Fibroblast of peridontal ligament (primary cell): ENCODE measurements at regions not wholly inside any gene's neighbourhood (a gene's known extent, or its start where the extent isn't known, plus 50 kb on each side); places are given as distances from the start of the nearest gene placed in this dataset.
A peak's percentile ranks its signal among the peaks of the same experiment; 100 is the strongest.
"Not testable (repeated sequence)": the region's sequence is repeated elsewhere in the genome, so short reads cannot be mapped to it uniquely, and the experiment has no call there.

ENCODE experiments used
- DNase-seq: peaks from one replicate; pipeline ENCODE4 v3.0.0-alpha.2; 2010; ENCODE audit errors: extremely low read depth

DNA sequence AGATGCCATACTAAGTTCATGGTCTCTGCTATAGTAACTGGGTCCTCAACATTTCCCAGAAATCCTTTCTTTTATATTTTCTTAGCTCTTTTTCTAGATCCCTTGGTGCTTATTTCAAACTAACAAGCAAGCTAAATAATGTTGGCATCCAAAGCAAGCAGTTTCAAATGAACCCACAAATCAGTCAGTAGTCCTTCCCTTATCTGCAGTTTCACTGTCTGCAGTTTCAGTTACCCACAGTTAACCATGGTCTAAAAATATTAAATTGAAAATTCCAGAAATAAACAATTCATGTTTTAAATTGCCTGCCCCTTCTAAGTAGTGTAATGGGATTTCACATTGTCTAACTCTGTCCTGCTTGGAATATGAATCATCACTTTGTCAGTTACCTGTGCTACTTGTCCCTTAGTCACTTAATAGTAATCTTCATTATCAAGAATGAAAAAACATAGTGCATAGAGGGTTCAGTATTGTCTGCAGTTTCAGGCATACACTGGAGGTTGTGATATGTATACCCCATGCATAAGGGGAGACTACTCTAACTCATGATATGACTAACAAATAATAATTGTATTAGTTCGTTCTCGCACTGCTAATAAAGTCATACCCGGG, 633.7 kb downstream of the MECOM start:
- no peak for DNase-seq

DNA sequence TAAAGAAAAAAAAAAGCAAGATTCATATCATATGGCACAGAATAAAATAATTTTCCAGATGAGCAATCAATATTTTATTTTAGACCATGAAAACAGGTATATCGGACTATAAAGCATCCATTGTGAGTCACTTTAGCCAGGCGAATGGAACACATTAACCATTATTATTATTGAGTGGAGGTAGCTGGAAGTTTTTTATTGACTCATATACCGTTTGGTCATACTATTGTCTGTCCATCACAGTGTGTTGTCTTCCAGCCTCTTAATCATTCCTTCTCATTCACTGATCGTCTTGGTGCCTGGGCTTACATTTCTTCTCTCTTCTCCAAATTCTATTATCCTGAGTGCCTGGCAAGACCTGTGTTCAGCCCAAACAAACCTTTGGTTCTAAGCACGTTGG, 634.8 kb downstream of the MECOM start:
- DNase-seq, result no peak

DNA sequence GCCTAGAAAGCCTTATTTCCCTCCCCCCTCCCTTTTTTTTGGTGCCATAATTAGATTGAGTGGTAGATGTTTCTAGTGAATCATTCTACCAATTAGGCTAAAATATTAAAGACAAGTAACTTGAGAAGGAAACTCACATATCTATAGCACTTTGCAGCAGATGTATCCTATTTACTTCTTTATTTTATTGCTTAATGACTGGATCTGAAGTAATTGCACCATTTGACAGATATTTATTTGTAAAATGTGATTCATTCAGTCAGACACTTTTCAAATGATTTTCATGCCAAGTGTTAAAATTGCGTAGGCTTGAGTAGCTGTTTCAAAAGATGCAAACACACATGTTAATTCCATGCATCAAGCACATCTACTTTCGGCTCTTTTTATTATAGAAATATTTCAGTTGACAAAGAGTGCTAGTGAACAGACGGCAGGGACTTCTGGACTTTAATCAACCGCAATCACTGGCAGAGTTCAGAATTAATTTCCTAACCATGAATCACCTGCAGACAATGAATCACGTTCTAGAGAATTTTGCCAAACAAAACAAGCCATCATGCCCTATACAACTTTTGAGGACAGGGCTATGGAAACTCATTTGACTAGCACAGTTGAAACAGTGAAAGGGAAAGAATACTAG, 636.8 kb downstream of the MECOM start:
- DNase-seq, result peak; percentile 90

GRCh38 chr3:169022457-169022856, 641.1 kb downstream of the MECOM start:
- DNase-seq, result no peak

DNA sequence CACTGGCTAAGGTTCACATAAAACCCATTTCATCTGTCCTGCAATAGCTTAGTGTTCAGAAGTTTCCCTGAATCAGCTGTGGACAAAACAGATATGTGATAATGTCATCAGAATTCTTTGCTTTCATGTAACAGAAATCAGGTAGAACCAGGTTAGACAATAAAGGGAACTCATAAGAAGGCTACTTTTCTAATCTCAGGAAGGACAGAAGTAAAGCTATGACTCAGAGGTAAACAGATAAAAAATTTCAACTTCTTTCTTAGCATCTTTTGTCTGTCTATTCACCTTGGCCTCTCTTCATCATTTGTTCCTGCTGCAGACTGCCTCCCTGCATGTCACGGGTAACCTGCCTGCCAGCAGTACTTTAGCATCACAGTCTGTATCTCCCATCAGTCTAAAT, 643.1 kb downstream of the MECOM start:
- no peak for DNase-seq

DNA sequence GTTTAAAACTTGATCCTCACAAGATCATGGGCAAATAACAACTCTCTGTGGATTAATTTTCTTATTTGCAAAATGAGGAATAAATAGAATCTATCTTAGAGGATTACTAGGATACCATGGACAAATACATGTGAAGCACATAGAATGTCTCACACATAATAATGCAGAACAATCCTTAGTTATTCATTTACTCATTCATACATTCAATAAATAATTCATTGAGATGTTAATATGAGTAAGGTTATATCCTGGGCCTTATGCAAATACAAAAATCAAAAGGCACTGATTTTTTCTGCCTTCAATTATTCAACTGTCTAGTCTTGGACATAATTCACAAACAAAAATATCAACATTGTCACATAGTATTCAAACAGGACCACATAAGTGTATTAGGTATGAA, 654.1 kb downstream of the MECOM start:
- DNase-seq, result no peak

- DNase-seq, result no peak
These were observed 654.6 kb downstream of the MECOM start for GRCh38 chr3:169008776-169009358.

DNA sequence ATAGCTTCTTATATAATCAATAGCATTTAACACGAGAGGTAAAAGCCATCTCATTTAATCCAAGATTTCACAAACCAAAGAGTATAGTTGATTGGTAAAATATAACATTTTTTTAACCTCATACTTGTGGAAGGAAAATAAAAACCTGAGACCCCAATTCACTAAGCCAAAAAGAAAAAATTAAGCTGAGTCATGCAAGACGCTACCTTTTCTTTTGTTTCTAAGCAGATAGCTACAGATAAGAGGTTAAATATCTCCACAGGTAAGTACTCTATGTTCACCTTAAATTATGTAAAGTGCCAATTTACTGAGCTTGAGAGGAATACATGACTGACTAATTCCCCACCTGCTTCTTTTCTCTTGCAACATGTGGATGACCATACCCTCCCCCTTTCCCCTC, 656.4 kb downstream of the MECOM start:
- no peak for DNase-seq

DNA sequence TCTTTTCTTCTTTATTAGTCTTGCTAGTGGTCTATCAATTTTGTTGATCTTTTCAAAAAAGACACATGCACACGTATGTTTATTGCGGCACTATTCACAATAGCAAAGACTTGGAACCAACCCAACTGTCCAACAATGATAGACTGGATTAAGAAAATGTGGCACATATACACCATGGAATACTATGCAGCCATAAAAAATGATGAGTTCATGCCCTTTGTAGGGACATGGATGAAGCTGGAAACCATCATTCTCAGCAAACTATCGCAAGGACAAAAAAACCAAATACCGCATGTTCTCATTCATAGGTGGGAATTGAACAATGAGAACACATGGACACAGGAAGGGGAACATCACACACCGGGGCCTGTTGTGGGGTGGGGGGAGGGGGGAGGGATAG, 657.1 kb downstream of the MECOM start:
- DNase-seq, result not testable (repeated sequence)

GRCh38 chr3:169002689-169003088, 660.8 kb downstream of the MECOM start:
- DNase-seq, result no peak

DNA sequence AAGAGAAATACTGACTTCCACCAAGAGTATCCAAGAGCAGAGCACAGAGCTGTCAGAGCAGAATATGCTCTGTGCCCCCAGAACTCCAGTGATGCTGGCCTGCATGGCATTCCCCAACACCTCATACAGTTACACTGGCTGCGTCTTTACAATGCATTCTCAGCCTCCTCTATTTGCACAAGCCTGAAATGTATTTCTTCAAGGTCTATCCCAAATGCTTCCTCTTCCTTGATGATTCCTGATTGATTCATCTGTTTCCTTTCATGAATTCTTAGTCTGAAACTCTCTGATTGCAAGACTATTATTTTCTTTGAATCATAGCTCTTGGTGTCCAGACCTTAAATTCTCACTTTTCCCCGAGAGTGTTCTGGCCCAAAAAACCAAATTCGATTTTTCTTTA, 664.7 kb downstream of the MECOM start:
- no peak for DNase-seq

- DNase-seq, result no peak
These were observed 666.0 kb downstream of the MECOM start for GRCh38 chr3:168997488-168997887.

GRCh38 chr3:168996622-168997021, 666.9 kb downstream of the MECOM start:
- peak; percentile 18 for DNase-seq

GRCh38 chr3:168995129-168995528, 668.4 kb downstream of the MECOM start:
- no peak for DNase-seq

GRCh38 chr3:168991803-168992202, 671.7 kb downstream of the MECOM start:
- no peak for DNase-seq

DNA sequence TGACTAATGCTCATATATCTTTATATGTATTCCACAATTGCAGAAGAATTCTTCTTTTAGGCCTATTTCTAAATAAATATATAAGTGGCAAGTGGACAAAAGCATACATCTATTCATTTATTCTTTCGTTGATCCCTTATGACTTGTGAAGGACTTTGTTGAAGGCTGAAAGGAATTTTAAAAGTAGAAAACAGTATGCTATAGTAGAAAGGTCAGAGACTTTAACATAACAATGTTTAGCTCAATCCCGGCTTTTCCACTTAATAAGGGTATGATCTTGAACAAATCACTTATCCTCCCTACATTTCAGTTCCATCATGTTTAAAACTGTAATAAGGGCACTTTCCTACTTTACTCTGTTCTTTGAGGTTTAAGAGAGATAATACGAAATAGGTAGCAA, 672.9 kb downstream of the MECOM start:
- DNase-seq, result no peak

- DNase-seq, result no peak
These were observed 673.4 kb downstream of the MECOM start for GRCh38 chr3:168990134-168990533.

DNA sequence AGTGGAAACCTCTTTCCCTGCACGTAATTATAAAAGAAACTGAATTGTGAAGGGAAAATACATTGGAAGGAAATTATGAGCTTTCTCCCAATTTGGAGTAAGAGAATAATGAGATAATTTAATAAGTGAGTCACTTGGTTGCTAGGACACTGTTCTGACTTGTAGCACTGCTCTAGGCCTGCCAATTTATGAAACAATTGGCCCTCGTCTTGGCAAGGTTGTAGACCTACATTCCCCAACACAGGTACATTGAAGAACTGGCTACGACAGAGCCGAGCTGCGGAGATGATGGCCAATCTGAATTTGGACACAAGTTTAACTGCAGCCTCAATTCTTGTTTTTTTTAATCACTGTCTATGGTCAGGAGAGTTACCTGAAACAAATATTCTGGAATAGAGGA, 674.1 kb downstream of the MECOM start:
- no peak for DNase-seq

DNA sequence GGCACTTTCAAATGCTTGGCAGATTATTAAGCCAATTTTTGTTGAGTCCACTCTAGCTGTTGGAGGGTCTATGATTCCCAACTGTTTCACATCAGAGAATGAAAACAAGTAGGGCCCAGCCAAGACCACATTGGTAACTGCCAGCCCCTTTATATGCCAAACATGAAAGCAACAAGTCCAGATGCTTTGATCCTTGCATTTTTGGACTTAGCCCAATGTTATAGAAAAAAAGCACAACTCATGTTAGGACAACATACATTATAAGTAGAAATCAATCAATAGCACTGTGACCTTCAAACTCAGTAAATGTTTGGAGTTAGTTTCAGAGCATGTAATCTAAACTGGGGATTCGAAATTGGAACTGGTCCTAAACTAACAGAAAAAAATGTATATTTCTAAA, 674.7 kb downstream of the MECOM start:
- no peak for DNase-seq

DNA sequence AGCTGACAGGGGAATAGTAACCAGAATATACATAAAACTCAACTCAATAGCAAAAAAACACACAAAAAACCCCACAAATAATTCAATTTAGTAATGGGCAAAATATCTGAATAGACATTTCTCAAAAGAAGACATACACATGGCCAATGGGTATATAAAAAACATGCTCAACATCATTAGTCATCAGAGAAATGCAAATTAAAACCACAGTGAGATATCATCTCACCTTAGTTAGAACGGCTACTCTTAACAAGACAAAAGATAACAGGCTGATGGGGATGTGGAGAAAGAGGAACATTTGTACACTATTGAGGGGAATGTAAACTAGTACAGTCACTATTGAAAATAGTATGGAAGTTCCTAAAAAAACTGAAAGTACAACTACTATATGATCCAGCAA, 678.6 kb downstream of the MECOM start:
- no peak for DNase-seq

DNA sequence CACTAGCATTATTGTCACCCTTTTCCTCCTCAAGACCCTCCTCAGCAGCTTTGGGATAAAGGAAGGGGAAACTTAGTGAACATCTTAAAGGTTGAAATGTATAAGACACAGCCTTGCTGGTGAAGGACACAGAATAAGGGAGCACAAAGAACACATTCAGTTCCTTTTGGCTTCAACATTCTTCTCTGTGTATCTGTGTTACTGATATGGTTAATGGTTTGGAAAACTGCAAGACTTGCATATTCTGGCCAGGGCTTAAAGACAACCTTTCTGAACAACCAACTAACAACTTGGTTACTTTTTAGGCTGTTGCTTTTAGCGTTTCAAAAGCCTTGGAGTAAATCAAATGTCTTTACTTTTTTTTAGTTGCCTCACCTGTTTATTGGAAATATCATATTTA, 680.5 kb downstream of the MECOM start:
- no peak for DNase-seq

DNA sequence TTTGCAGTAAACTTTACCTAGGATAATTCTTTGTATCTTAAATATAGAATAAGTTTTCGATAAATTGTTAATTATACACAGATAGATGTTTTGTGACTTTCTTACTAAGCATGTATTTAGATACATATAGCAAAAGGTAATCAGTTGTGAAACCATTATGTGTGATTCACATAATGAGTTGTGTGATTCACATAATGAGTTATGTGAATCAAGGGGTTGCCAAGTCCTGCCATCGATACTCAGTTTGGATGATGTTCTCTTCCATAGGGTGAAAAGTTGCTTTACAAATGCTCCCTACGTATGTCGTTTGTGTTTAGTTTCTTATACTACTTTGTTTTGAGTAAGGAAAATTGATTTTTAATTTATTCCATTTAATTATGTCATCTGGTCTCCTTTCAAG, 682.1 kb downstream of the MECOM start:
- no peak for DNase-seq

GRCh38 chr3:168977716-168978374, 685.7 kb downstream of the MECOM start:
- DNase-seq, result peak; percentile 77
